ENCODE measurements at regions not wholly inside any gene's neighbourhood (a gene's known extent, or its start where the extent isn't known, plus 50 kb on each side); places are given as distances from the start of the nearest gene placed in this dataset.

GRCh38 chr16:65809627-65810026 lies 556.9 kb upstream of the CDH5 start:
- no peak for TF ChIP-seq POLR2A (IDR thresholded peaks at IDR 0.05)
- TF ChIP-seq, protein P1, sequence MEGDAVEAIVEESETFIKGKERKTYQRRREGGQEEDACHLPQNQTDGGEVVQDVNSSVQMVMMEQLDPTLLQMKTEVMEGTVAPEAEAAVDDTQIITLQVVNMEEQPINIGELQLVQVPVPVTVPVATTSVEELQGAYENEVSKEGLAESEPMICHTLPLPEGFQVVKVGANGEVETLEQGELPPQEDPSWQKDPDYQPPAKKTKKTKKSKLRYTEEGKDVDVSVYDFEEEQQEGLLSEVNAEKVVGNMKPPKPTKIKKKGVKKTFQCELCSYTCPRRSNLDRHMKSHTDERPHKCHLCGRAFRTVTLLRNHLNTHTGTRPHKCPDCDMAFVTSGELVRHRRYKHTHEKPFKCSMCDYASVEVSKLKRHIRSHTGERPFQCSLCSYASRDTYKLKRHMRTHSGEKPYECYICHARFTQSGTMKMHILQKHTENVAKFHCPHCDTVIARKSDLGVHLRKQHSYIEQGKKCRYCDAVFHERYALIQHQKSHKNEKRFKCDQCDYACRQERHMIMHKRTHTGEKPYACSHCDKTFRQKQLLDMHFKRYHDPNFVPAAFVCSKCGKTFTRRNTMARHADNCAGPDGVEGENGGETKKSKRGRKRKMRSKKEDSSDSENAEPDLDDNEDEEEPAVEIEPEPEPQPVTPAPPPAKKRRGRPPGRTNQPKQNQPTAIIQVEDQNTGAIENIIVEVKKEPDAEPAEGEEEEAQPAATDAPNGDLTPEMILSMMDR (IDR thresholded peaks at IDR 0.05), result no peak

All from Peyer's patch (tissue), 4 donors.